ENCODE measurements at regions not wholly inside any gene's neighbourhood (a gene's known extent, or its start where the extent isn't known, plus 50 kb on each side); places are given as distances from the start of the nearest gene placed in this dataset.

GRCh38 chr9:13688990-13689600, 409.6 kb upstream of the MPDZ start:
- TF ChIP-seq YY1 (IDR thresholded peaks at IDR 0.05; ENCODE audit: low read depth) (no peak), EP300 (IDR thresholded peaks at IDR 0.05; ENCODE audit: borderline replicate concordance) (no peak), RAD21 (IDR thresholded peaks at IDR 0.05; ENCODE audit: low read depth) (peak; percentile 46)

DNA sequence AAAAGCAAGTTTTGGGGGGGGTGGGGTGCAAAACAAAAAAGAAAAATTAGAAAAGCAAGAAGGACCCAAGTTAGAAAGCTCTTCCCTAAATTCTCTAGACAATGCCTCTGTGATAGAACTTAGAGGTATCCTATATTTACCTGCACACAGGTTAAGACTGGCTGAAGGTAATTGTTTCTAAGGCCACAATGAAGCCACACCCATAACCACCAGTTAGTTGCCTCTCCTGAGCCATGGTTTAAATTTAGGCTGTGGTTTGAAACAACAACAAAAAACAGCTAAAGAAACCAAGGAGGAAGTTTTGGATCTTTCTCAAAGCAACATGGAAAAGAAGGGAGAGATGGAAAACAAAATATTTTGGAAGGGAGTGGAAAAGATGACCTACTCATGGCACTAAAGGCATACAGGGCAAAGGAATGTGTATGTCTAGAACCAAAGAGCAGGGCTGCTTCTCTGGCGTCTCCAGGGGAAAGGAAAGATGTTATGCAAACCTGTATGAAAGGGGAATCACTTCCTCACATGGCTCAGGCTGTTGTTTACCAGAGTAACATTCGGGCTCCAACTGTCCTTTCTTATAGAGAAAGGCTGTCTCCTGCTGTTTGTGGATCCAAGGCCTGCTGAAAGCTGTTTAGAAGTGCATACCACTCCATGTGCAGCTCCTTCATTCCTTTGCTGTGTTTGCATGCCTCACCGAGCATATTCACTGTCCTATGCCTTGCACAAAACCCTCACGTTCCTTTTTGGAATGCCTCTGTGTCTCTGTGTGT, 408.9 kb upstream of the MPDZ start:
- TF ChIP-seq CREB1 (IDR thresholded peaks at IDR 0.05; ENCODE audit: low read depth) (no peak), NFIC (IDR thresholded peaks at IDR 0.05) (no peak), EGR1 (IDR thresholded peaks at IDR 0.05) (no peak), TEAD4 (IDR thresholded peaks at IDR 0.05) (no peak), RAD21 (IDR thresholded peaks at IDR 0.05; ENCODE audit: low read depth) (no peak), FOXM1 (IDR thresholded peaks at IDR 0.05; ENCODE audit: borderline replicate concordance, low read depth) (no peak), ZBTB7A (IDR thresholded peaks at IDR 0.05; ENCODE audit: low read depth) (no peak), REST (IDR thresholded peaks at IDR 0.05; ENCODE audit: low read depth) (no peak), EP300 (IDR thresholded peaks at IDR 0.05; ENCODE audit: borderline replicate concordance) (no peak), CEBPB (IDR thresholded peaks at IDR 0.05) (no peak), MAX (IDR thresholded peaks at IDR 0.05) (no peak), YY1 (IDR thresholded peaks at IDR 0.05; ENCODE audit: low read depth) (no peak), TCF12 (IDR thresholded peaks at IDR 0.05; ENCODE audit: low read depth) (no peak), TAF1 (IDR thresholded peaks at IDR 0.05; ENCODE audit: low read depth) (no peak)
- TF ChIP-seq, protein P1, sequence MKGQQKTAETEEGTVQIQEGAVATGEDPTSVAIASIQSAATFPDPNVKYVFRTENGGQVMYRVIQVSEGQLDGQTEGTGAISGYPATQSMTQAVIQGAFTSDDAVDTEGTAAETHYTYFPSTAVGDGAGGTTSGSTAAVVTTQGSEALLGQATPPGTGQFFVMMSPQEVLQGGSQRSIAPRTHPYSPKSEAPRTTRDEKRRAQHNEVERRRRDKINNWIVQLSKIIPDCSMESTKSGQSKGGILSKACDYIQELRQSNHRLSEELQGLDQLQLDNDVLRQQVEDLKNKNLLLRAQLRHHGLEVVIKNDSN (IDR thresholded peaks at IDR 0.05) = no peak

- no peak for TF ChIP-seq TAF1 (IDR thresholded peaks at IDR 0.05; ENCODE audit: low read depth)
- no peak for TF ChIP-seq REST (IDR thresholded peaks at IDR 0.05; ENCODE audit: low read depth)
- no peak for TF ChIP-seq CEBPB (IDR thresholded peaks at IDR 0.05)
- no peak for TF ChIP-seq EGR1 (IDR thresholded peaks at IDR 0.05)
- no peak for TF ChIP-seq YY1 (IDR thresholded peaks at IDR 0.05; ENCODE audit: low read depth)
- TF ChIP-seq CREB1 (IDR thresholded peaks at IDR 0.05; ENCODE audit: low read depth) = no peak
- TF ChIP-seq RAD21 (IDR thresholded peaks at IDR 0.05; ENCODE audit: low read depth) = no peak
- TF ChIP-seq NFIC (IDR thresholded peaks at IDR 0.05) = no peak
- TF ChIP-seq MAX (IDR thresholded peaks at IDR 0.05) = no peak
- no peak for TF ChIP-seq EP300 (IDR thresholded peaks at IDR 0.05; ENCODE audit: borderline replicate concordance)
- TF ChIP-seq, protein P1 (IDR thresholded peaks at IDR 0.05) = no peak
- TF ChIP-seq TEAD4 (IDR thresholded peaks at IDR 0.05) = no peak
- no peak for TF ChIP-seq ZBTB7A (IDR thresholded peaks at IDR 0.05; ENCODE audit: low read depth)
- TF ChIP-seq FOXM1 (IDR thresholded peaks at IDR 0.05; ENCODE audit: borderline replicate concordance, low read depth) = no peak
- TF ChIP-seq TCF12 (IDR thresholded peaks at IDR 0.05; ENCODE audit: low read depth) = no peak
Measured at GRCh38 chr9:13684656-13685055, 405.2 kb upstream of the MPDZ start.

DNA sequence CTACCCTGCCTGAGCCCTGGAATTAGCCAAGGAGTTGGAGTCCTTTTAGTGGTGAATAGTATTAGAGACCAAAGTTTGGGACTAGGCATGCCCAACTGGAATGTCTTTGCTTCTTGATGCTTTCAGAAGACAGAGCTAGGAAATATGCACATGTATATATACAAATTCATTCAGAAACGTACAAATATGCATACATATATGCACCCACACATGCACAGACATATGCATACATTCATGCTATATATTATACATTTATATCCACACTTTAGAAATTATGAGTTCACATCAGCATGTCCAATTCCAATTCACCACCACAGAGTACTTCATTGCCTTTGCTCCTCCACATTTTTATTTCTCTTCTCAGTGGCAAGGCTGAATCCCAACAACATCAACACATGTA, 398.3 kb upstream of the MPDZ start:
- TF ChIP-seq TCF12 (IDR thresholded peaks at IDR 0.05; ENCODE audit: low read depth) (no peak), MAX (IDR thresholded peaks at IDR 0.05) (no peak), REST (IDR thresholded peaks at IDR 0.05; ENCODE audit: low read depth) (no peak), CREB1 (IDR thresholded peaks at IDR 0.05; ENCODE audit: low read depth) (no peak), NFIC (IDR thresholded peaks at IDR 0.05) (no peak), RAD21 (IDR thresholded peaks at IDR 0.05; ENCODE audit: low read depth) (no peak), FOXM1 (IDR thresholded peaks at IDR 0.05; ENCODE audit: borderline replicate concordance, low read depth) (no peak), YY1 (IDR thresholded peaks at IDR 0.05; ENCODE audit: low read depth) (no peak), TAF1 (IDR thresholded peaks at IDR 0.05; ENCODE audit: low read depth) (no peak), CEBPB (IDR thresholded peaks at IDR 0.05) (no peak), EGR1 (IDR thresholded peaks at IDR 0.05) (no peak), TEAD4 (IDR thresholded peaks at IDR 0.05) (no peak)
- TF ChIP-seq, protein P1 (IDR thresholded peaks at IDR 0.05) = no peak
